OCI-LY1 (cell line): ENCODE measurements at regions not wholly inside any gene's neighbourhood (a gene's known extent, or its start where the extent isn't known, plus 50 kb on each side); places are given as distances from the start of the nearest gene placed in this dataset.

Experiments used
- H2AFZ ChIP-seq: fragments of 200-600 bp; sonication (generic), shearing (Covaris generic); 2 replicates; pipeline ENCODE4 v1.6.0; 2014; ENCODE audit warnings: antibody characterized with exemption, mild to moderate bottlenecking, low read length
- H3F3A ChIP-seq: fragments of 200-600 bp; sonication (generic), shearing (Covaris generic); 2 replicates; pipeline ENCODE4 v1.6.0; 2014; ENCODE audit warnings: mild to moderate bottlenecking, antibody characterized with exemption, low read length, moderate library complexity; ENCODE audit not compliant: insufficient read depth
- H3K27ac ChIP-seq: fragments of 200-600 bp; sonication (generic); 2 replicates; pipeline ENCODE4 v1.5.1; 2014; ENCODE audit warnings: low read length, mixed run types, mild to moderate bottlenecking, low read depth; ENCODE audit not compliant: poor library complexity, severe bottlenecking
- H3K27me3 ChIP-seq: fragments of 200-600 bp; sonication (generic); 2 replicates; pipeline ENCODE4 v1.6.0; 2014; ENCODE audit warnings: antibody characterized with exemption, mild to moderate bottlenecking, low read length, moderate library complexity; ENCODE audit not compliant: insufficient read depth
- H3K36me3 ChIP-seq: fragments of 200-600 bp; sonication (generic); 2 replicates; pipeline ENCODE4 v1.6.1; 2014; ENCODE audit warnings: mild to moderate bottlenecking, antibody characterized with exemption, low read length, moderate library complexity, mixed read lengths; ENCODE audit not compliant: insufficient read depth
- H3K4me1 ChIP-seq: fragments of 200-600 bp; sonication (generic); 2 replicates; pipeline ENCODE4 v1.5.1; 2014; ENCODE audit warnings: mild to moderate bottlenecking, low read length, moderate library complexity; ENCODE audit not compliant: insufficient read depth, severe bottlenecking
- H3K4me2 ChIP-seq: fragments of 200-600 bp; sonication (generic), shearing (Covaris generic); 2 replicates; pipeline ENCODE4 v1.6.1; 2014; ENCODE audit warnings: low read length
- H3K4me3 ChIP-seq: fragments of 200-600 bp; sonication (generic); 2 replicates; pipeline ENCODE4 v1.5.1; 2014; ENCODE audit warnings: low read length, low read depth, mild to moderate bottlenecking, mixed read lengths; ENCODE audit not compliant: poor library complexity, severe bottlenecking
- H3K79me2 ChIP-seq: fragments of 200-600 bp; shearing (Covaris generic); 2 replicates; pipeline ENCODE4 v1.6.1; 2016; ENCODE audit warnings: mixed run types, low read length, mixed read lengths; ENCODE audit not compliant: insufficient read depth
- H3K9ac ChIP-seq: fragments of 200-600 bp; sonication (generic), shearing (Covaris generic); 2 replicates; pipeline ENCODE4 v1.6.1; 2014; ENCODE audit warnings: mild to moderate bottlenecking, low read length, mixed read lengths
- H3K9me2 ChIP-seq: fragments of 200-600 bp; sonication (generic), shearing (Covaris generic); 2 replicates; pipeline ENCODE4 v1.6.1; 2014; ENCODE audit warnings: low read depth, mild to moderate bottlenecking, low read length, mixed read lengths
- H3K9me3 ChIP-seq: fragments of 200-600 bp; shearing (Covaris generic); 2 replicates; pipeline ENCODE4 v1.6.1; 2014; ENCODE audit warnings: low read length, mixed read lengths
- H4K20me1 ChIP-seq: fragments of 200-600 bp; sonication (generic), shearing (Covaris generic); 2 replicates; pipeline ENCODE4 v1.6.0; 2016; ENCODE audit warnings: mild to moderate bottlenecking, low read length; ENCODE audit not compliant: insufficient read depth
- CTCF ChIP-seq: fragments of 200-600 bp; sonication (generic), shearing (Covaris generic); IDR thresholded peaks from 2 replicates; pipeline ENCODE4 v1.5.1; 2017; ENCODE audit warnings: mild to moderate bottlenecking, antibody characterized with exemption, low read length, moderate library complexity, mixed read lengths
- EZH2 ChIP-seq: fragments of 200-600 bp; sonication (generic), shearing (Covaris generic); IDR thresholded peaks from 2 replicates; pipeline ENCODE4 v1.8.0; 2017; ENCODE audit warnings: borderline replicate concordance, mixed run types, mild to moderate bottlenecking, antibody characterized with exemption, low read length, moderate library complexity, mixed read lengths

GRCh38 chr6:14197118-14197517, 79.5 kb downstream of the CD83 start:
- no peaks in the 10 kb centered on the region for H3K9me3 ChIP-seq
- H3K27me3 ChIP-seq = no peaks in the 10 kb centered on the region
- H3K79me2 ChIP-seq = no peaks in the 10 kb centered on the region

GRCh38 chr6:14200047-14200446, 82.5 kb downstream of the CD83 start:
- Histone ChIP-seq H3F3A (no peaks in the 10 kb centered on the region), H4K20me1 (no peaks in the 10 kb centered on the region), H3K9me2 (no peaks in the 10 kb centered on the region), H3K36me3 (no peaks in the 10 kb centered on the region), H3K27me3 (no peaks in the 10 kb centered on the region), H3K4me3 (no peak overlapping the region), H3K9me3 (no peaks in the 10 kb centered on the region), H3K27ac (no peak overlapping the region), H3K4me1 (no peaks in the 10 kb centered on the region), H3K9ac (no peak overlapping the region), H3K79me2 (no peaks in the 10 kb centered on the region), H3K4me2 (no peak overlapping the region), H2AFZ (no peak overlapping the region)
- TF ChIP-seq CTCF (no peak), EZH2 (no peak)

More at GRCh38 chr6:14197118-14197517, 79.5 kb downstream of the CD83 start:
- H2AFZ ChIP-seq = no peak overlapping the region
- no peak overlapping the region for H3K4me2 ChIP-seq
- no peaks in the 10 kb centered on the region for H4K20me1 ChIP-seq
- no peaks in the 10 kb centered on the region for H3K9me2 ChIP-seq
- H3K9ac ChIP-seq = no peak overlapping the region
- H3K4me1 ChIP-seq = no peaks in the 10 kb centered on the region
- no peaks in the 10 kb centered on the region for H3K36me3 ChIP-seq
- no peaks in the 10 kb centered on the region for H3F3A ChIP-seq
- no peak overlapping the region for H3K4me3 ChIP-seq
- TF ChIP-seq EZH2 (no peak), CTCF (no peak)
- no peak overlapping the region for H3K27ac ChIP-seq

GRCh38 chr6:14202947-14203346, 85.4 kb downstream of the CD83 start:
- H3K27ac ChIP-seq = no peak overlapping the region
- H4K20me1 ChIP-seq = no peaks in the 10 kb centered on the region
- H3K79me2 ChIP-seq = no peaks in the 10 kb centered on the region
- no peak overlapping the region for H3K4me3 ChIP-seq
- H3K9ac ChIP-seq = no peak overlapping the region
- H2AFZ ChIP-seq = no peak overlapping the region
- TF ChIP-seq EZH2 (no peak), CTCF (no peak)
- H3K27me3 ChIP-seq = no peaks in the 10 kb centered on the region
- H3K4me2 ChIP-seq = no peak overlapping the region
- no peaks in the 10 kb centered on the region for H3K36me3 ChIP-seq
- H3F3A ChIP-seq = no peaks in the 10 kb centered on the region
- no peaks in the 10 kb centered on the region for H3K9me2 ChIP-seq
- H3K9me3 ChIP-seq = no peaks in the 10 kb centered on the region
- no peaks in the 10 kb centered on the region for H3K4me1 ChIP-seq
